NCI-H446 treated with DMSO at 0.1 percent for 48 hours (cell line): ENCODE measurements at regions not wholly inside any gene's neighbourhood (a gene's known extent, or its start where the extent isn't known, plus 50 kb on each side); places are given as distances from the start of the nearest gene placed in this dataset.
A peak's percentile ranks its signal among the peaks of the same experiment; 100 is the strongest.

Experiments used
- DNase-seq: peaks from one replicate; lab custom pipeline; 2025; lab: John Stamatoyannopoulos, UW

GRCh38 chr5:132130918-132131715 is 57.5 kb downstream of the CSF2 start:
- DNase-seq: no peak

GRCh38 chr5:132132138-132132537 is 58.5 kb downstream of the CSF2 start:
- DNase-seq: no peak

GRCh38 chr5:132134384-132134783 is 60.8 kb downstream of the CSF2 start:
- DNase-seq: no peak

- peak; percentile 94 for DNase-seq
These were observed 63.3 kb downstream of the CSF2 start for GRCh38 chr5:132136906-132137305.

GRCh38 chr5:132138260-132138659 is 64.7 kb downstream of the CSF2 start:
- DNase-seq: no peak
